ENCODE measurements at regions not wholly inside any gene's neighbourhood (a gene's known extent, or its start where the extent isn't known, plus 50 kb on each side); places are given as distances from the start of the nearest gene placed in this dataset.

DNA sequence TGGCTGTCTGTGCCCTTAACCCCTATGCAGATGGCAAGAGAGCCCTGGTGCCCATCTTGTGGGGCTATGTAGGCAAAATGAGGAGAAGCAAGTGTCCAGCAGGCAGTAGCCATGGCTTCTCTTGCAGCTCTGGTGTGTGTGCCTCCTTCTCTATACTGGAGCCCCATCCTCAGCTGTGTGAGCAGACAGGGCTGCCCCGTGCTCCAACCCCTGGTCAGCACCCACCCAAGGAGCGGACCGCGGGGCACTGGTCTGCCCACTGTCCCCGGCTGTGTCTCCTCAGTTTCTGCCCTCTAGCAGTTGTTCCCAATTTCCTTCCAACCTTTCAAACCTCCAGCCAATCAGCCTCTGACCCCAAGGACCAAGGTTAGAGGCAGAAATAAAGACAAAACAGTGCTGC, 134.9 kb upstream of the GLI2 start:
- no peaks in the 10 kb centered on the region for H4K20me1 ChIP-seq (ENCODE audit: insufficient read depth, low read length)
- no peaks in the 10 kb centered on the region for H3K4me1 ChIP-seq (ENCODE audit: insufficient read depth, low read length, severe bottlenecking)
- no peak overlapping the region for H2AFZ ChIP-seq (ENCODE audit: low read length)
- 0 out of 2 replicates have a peak, but pooled peaks cover 4% of the 10 kb centered on the region for H3K27me3 ChIP-seq (ENCODE audit: insufficient read depth, low read length)
- H3F3A ChIP-seq (ENCODE audit: insufficient read depth, low read length), result no peaks in the 10 kb centered on the region
- H3K27ac ChIP-seq (ENCODE audit: low read depth, low read length, poor library complexity, severe bottlenecking), result no peak overlapping the region
- no peaks in the 10 kb centered on the region for H3K9me2 ChIP-seq (ENCODE audit: low read depth, low read length)
- no peaks in the 10 kb centered on the region for H3K36me3 ChIP-seq (ENCODE audit: insufficient read depth, low read length)
- TF ChIP-seq EZH2 (IDR thresholded peaks at IDR 0.05; ENCODE audit: borderline replicate concordance, low read length), result no peak
- TF ChIP-seq, protein P1, sequence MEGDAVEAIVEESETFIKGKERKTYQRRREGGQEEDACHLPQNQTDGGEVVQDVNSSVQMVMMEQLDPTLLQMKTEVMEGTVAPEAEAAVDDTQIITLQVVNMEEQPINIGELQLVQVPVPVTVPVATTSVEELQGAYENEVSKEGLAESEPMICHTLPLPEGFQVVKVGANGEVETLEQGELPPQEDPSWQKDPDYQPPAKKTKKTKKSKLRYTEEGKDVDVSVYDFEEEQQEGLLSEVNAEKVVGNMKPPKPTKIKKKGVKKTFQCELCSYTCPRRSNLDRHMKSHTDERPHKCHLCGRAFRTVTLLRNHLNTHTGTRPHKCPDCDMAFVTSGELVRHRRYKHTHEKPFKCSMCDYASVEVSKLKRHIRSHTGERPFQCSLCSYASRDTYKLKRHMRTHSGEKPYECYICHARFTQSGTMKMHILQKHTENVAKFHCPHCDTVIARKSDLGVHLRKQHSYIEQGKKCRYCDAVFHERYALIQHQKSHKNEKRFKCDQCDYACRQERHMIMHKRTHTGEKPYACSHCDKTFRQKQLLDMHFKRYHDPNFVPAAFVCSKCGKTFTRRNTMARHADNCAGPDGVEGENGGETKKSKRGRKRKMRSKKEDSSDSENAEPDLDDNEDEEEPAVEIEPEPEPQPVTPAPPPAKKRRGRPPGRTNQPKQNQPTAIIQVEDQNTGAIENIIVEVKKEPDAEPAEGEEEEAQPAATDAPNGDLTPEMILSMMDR (IDR thresholded peaks at IDR 0.05; ENCODE audit: low read length), result no peak
- H3K9ac ChIP-seq (ENCODE audit: low read length), result no peak overlapping the region
- H3K9me3 ChIP-seq (ENCODE audit: low read length), result no peaks in the 10 kb centered on the region
- H3K79me2 ChIP-seq (ENCODE audit: insufficient read depth, low read length), result no peaks in the 10 kb centered on the region
- H3K4me3 ChIP-seq (ENCODE audit: low read depth, low read length, poor library complexity, severe bottlenecking), result no peak overlapping the region
- no peak overlapping the region for H3K4me2 ChIP-seq (ENCODE audit: low read length)

DNA sequence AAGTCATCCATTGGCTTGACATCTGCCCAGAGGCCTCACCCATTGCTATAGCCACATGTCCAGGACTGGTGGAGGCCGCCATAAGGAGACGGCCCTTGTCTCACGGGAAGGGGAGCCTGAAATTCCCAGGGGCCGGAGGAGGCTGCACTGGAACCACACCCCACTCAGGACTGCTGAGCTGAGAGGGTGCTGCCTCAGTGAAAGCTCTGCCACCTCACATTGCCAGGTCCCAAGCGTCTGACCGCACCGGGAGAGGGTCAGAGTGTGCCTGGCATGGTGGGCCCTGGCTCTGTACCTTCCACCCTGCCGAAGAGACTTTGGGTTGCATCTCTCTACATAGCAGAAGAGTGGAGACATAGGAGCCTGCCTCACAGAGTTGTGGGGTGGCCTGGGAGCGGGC, 134.1 kb upstream of the GLI2 start:
- Histone ChIP-seq H3K27me3 (ENCODE audit: insufficient read depth, low read length) (0 out of 2 replicates have a peak, but pooled peaks cover 4% of the 10 kb centered on the region), H4K20me1 (ENCODE audit: insufficient read depth, low read length) (no peaks in the 10 kb centered on the region), H3K4me2 (ENCODE audit: low read length) (no peak overlapping the region), H3K36me3 (ENCODE audit: insufficient read depth, low read length) (no peaks in the 10 kb centered on the region), H3K27ac (ENCODE audit: low read depth, low read length, poor library complexity, severe bottlenecking) (no peak overlapping the region), H3K4me1 (ENCODE audit: insufficient read depth, low read length, severe bottlenecking) (no peaks in the 10 kb centered on the region), H3K79me2 (ENCODE audit: insufficient read depth, low read length) (no peaks in the 10 kb centered on the region), H2AFZ (ENCODE audit: low read length) (no peak overlapping the region), H3F3A (ENCODE audit: insufficient read depth, low read length) (no peaks in the 10 kb centered on the region), H3K9me2 (ENCODE audit: low read depth, low read length) (no peaks in the 10 kb centered on the region), H3K9me3 (ENCODE audit: low read length) (no peaks in the 10 kb centered on the region), H3K9ac (ENCODE audit: low read length) (no peak overlapping the region), H3K4me3 (ENCODE audit: low read depth, low read length, poor library complexity, severe bottlenecking) (no peak overlapping the region)
- TF ChIP-seq, protein P1 (IDR thresholded peaks at IDR 0.05; ENCODE audit: low read length), result no peak
- no peak for TF ChIP-seq EZH2 (IDR thresholded peaks at IDR 0.05; ENCODE audit: borderline replicate concordance, low read length)

DNA sequence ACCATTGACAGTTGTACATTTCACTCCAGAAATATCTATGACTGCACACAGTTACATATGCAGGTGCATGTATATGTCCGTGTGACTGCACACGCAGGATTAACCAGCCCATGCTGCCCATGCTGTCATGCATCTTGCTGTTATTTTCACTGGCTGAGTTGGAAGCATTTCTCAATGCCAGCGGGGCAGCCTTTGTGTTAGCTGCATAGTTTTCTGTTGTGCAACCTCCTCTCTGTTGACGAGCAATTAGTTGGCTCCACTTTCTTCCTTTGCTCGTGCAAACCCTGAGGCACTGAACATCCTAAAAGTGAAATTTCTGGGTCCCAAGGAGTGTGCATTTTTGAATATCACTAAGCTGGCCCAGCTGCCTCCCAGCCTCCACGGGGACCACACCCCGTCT, 133.4 kb upstream of the GLI2 start:
- H3K4me2 ChIP-seq (ENCODE audit: low read length), result no peak overlapping the region
- TF ChIP-seq, protein P1 (IDR thresholded peaks at IDR 0.05; ENCODE audit: low read length), result no peak
- no peak for TF ChIP-seq EZH2 (IDR thresholded peaks at IDR 0.05; ENCODE audit: borderline replicate concordance, low read length)

More for the DNA sequence above, 133.4 kb upstream of the GLI2 start:
- Histone ChIP-seq H3K27ac (ENCODE audit: low read depth, low read length, poor library complexity, severe bottlenecking) (no peak overlapping the region), H3K9ac (ENCODE audit: low read length) (no peak overlapping the region), H3K9me3 (ENCODE audit: low read length) (no peaks in the 10 kb centered on the region), H2AFZ (ENCODE audit: low read length) (no peak overlapping the region), H3K36me3 (ENCODE audit: insufficient read depth, low read length) (no peaks in the 10 kb centered on the region), H3K4me3 (ENCODE audit: low read depth, low read length, poor library complexity, severe bottlenecking) (no peak overlapping the region), H3K4me1 (ENCODE audit: insufficient read depth, low read length, severe bottlenecking) (no peaks in the 10 kb centered on the region), H3K9me2 (ENCODE audit: low read depth, low read length) (no peaks in the 10 kb centered on the region), H3F3A (ENCODE audit: insufficient read depth, low read length) (no peaks in the 10 kb centered on the region), H4K20me1 (ENCODE audit: insufficient read depth, low read length) (no peaks in the 10 kb centered on the region), H3K27me3 (ENCODE audit: insufficient read depth, low read length) (0 out of 2 replicates have a peak, but pooled peaks cover 9% of the 10 kb centered on the region), H3K79me2 (ENCODE audit: insufficient read depth, low read length) (no peaks in the 10 kb centered on the region)

Measured in OCI-LY1 (cell line).